NT2/D1 (cell line): ENCODE measurements at regions not wholly inside any gene's neighbourhood (a gene's known extent, or its start where the extent isn't known, plus 50 kb on each side); places are given as distances from the start of the nearest gene placed in this dataset.

Experiments used
- SUZ12 ChIP-seq: IDR thresholded peaks from 2 replicates; pipeline ENCODE4 v1.6.1; 2011; ENCODE audit not compliant: insufficient read length, insufficient read depth; ENCODE audit errors: extremely low read depth
- ZNF274 ChIP-seq: IDR thresholded peaks from 2 replicates; pipeline ENCODE4 v1.6.1; 2011; ENCODE audit warnings: mild to moderate bottlenecking, low read depth, low read length

DNA sequence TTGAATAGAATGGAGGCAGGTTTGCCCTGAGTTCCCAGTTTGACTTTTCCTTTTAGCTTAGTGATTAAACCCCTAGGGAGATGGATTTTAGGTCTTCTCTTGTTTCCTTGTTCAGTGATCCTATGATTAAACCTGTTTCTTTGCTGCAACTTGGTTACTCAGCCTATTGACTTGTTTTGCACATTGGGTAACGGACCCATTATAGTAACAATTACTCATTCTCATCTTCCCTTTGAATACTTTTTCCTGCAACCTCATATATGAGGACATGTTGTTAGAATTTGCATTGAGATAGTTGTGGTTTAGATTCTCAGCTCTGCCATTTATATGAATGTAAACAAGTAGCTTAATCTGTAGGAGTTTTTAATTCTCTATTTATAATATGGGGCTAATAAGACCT, 489.2 kb upstream of the CNTN5 start:
- TF ChIP-seq ZNF274 (no peak), SUZ12 (no peak)
